ENCODE measurements at regions not wholly inside any gene's neighbourhood (a gene's known extent, or its start where the extent isn't known, plus 50 kb on each side); places are given as distances from the start of the nearest gene placed in this dataset.

DNA sequence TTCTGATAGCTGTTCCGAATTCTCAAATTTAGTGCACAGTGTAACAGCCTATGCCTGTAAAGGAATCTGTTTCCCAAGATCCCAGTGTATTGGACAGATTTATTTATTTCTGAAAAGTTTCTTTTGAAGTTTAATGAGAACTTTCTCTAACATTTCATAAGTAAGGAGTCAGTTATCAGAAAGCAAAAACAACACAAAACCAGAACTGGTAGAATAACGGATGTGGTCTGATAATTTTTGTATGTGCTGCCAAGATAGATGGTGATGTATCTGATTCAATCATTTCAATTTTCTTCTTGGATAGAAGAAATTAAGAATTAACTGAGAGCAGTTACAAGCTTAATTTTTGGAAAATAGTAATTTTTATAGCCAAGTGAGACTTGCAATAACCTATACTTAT, 374.3 kb downstream of the SOCS6 start:
- H3K27me3 ChIP-seq = no peaks in the 10 kb centered on the region

DNA sequence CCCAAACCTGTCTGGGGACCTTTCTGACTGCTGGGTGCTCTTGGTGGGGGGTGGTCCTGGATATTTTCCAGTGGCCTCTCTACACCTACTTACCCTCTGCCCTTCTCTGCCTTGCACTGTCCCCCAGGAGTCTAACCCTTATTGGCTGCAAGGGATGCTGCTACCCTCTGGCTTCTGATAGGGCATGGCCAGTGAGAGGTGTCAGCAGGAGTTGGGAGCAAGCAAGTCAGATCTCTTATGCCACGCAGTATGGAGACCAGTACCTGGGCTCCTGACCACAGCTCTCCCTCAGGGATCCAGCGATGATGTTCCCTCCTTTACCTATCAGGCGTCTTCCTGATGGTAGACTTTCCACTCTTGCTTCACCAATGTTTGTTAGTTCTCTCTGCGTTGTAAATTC, 373.7 kb downstream of the SOCS6 start:
- TF ChIP-seq POLR2A (IDR thresholded peaks at IDR 0.05) (no peak), POLR2AphosphoS5 (IDR thresholded peaks at IDR 0.05) (no peak)
- WGBS = 85% methylated on average over 4 of the region's 4 CpGs

More for the DNA sequence above, 374.3 kb downstream of the SOCS6 start:
- TF ChIP-seq EP300 (IDR thresholded peaks at IDR 0.05) = no peak
- TF ChIP-seq, protein P1, sequence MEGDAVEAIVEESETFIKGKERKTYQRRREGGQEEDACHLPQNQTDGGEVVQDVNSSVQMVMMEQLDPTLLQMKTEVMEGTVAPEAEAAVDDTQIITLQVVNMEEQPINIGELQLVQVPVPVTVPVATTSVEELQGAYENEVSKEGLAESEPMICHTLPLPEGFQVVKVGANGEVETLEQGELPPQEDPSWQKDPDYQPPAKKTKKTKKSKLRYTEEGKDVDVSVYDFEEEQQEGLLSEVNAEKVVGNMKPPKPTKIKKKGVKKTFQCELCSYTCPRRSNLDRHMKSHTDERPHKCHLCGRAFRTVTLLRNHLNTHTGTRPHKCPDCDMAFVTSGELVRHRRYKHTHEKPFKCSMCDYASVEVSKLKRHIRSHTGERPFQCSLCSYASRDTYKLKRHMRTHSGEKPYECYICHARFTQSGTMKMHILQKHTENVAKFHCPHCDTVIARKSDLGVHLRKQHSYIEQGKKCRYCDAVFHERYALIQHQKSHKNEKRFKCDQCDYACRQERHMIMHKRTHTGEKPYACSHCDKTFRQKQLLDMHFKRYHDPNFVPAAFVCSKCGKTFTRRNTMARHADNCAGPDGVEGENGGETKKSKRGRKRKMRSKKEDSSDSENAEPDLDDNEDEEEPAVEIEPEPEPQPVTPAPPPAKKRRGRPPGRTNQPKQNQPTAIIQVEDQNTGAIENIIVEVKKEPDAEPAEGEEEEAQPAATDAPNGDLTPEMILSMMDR (IDR thresholded peaks at IDR 0.05) = no peak
- Histone ChIP-seq H3K9me3 (peaks cover 6% of the 10 kb centered on the region), H3K4me1 (no peaks in the 10 kb centered on the region), H3K36me3 (no peaks in the 10 kb centered on the region), H3K27ac (no peak overlapping the region), H3K4me3 (no peak overlapping the region)
- no peak for DNase-seq (ENCODE audit: low spot score in 2 of 2)
- WGBS = 57% methylated on average over 2 of the region's 2 CpGs

DNA sequence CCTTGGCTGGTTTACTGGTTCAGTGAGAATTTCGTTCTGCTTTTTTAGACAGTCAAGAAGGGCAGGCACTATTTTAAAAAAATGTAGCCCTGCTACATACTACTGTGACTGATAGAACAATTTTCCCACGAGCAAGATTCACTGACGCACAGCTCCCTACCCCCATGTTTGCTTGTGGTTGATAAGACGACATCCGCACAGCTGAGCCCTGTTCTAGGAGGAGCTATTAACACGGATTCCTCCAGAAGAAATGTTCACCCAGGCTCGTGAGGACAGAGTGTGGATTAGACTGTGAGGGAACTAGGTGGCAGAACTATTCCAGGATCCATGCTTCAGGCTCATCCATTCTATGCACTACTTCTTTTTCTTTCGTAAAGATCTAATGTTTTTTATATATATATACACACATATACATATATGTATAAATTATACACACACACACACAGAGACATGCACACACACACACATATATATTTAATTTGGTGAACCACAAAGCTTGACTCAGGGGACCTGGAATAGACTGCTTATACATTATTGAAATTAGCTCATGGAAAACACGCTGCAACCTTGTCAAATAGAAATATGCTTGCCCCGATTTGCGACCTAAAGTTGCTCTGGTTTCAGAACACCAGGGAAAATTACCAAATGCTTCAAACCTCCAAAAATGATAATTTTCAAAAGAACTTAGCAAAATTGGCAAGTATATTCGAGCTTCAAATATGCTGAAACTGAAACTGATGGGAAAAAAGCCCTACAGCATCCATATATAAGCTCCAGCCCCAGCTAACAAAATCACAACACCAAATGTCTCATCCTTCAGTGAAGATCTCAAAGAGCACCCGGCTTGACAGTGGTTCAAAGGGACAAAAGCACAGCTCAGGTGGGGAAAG, 370.4 kb downstream of the SOCS6 start:
- no peak for DNase-seq (ENCODE audit: low spot score in 2 of 2)
- H3K27ac ChIP-seq = no peak overlapping the region
- 41% methylated on average over 13 of the region's 13 CpGs for WGBS
- H3K36me3 ChIP-seq = no peaks in the 10 kb centered on the region
- no peaks in the 10 kb centered on the region for H3K4me1 ChIP-seq
- no peaks in the 10 kb centered on the region for H3K9me3 ChIP-seq
- TF ChIP-seq POLR2AphosphoS5 (IDR thresholded peaks at IDR 0.05) (no peak), EP300 (IDR thresholded peaks at IDR 0.05) (no peak), POLR2A (IDR thresholded peaks at IDR 0.05) (no peak)
- TF ChIP-seq, protein P1 (IDR thresholded peaks at IDR 0.05) = no peak
- H3K27me3 ChIP-seq = no peaks in the 10 kb centered on the region
- no peak overlapping the region for H3K4me3 ChIP-seq

More for the DNA sequence above, 373.7 kb downstream of the SOCS6 start:
- H3K4me1 ChIP-seq = no peaks in the 10 kb centered on the region
- H3K36me3 ChIP-seq = no peaks in the 10 kb centered on the region
- no peak overlapping the region for H3K4me3 ChIP-seq
- DNase-seq (ENCODE audit: low spot score in 2 of 2) = no peak
- H3K27ac ChIP-seq = no peak overlapping the region
- H3K27me3 ChIP-seq = no peaks in the 10 kb centered on the region
- peaks cover 6% of the 10 kb centered on the region for H3K9me3 ChIP-seq

DNA sequence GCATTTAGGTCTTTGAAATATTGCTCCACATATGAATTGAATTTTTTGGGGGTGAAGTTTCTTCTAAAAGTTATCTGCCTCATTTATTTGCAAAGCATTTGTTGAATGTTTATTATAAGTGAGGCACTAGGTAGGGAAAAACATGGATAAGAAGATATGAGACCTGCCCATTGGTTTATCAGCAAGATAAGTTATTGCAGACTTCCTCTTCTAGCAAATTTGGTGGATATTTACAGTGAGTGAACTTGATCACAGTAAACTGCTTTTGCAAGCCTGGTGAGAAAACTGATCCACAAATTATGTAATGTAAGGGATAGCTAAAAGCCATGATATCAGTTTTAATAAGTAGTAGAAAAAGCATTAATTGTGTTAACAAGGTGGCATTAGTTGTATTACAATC, 364.8 kb downstream of the SOCS6 start:
- no peaks in the 10 kb centered on the region for H3K27me3 ChIP-seq
- no peak overlapping the region for H3K27ac ChIP-seq
- no peak for DNase-seq (ENCODE audit: low spot score in 2 of 2)
- no peak for TF ChIP-seq EP300 (IDR thresholded peaks at IDR 0.05)
- TF ChIP-seq, protein P1 (IDR thresholded peaks at IDR 0.05) = no peak
- TF ChIP-seq POLR2A (IDR thresholded peaks at IDR 0.05) = no peak
- no peak for TF ChIP-seq POLR2AphosphoS5 (IDR thresholded peaks at IDR 0.05)
- H3K4me1 ChIP-seq = no peaks in the 10 kb centered on the region
- no peak overlapping the region for H3K4me3 ChIP-seq
- no peaks in the 10 kb centered on the region for H3K36me3 ChIP-seq
- no peaks in the 10 kb centered on the region for H3K9me3 ChIP-seq

DNA sequence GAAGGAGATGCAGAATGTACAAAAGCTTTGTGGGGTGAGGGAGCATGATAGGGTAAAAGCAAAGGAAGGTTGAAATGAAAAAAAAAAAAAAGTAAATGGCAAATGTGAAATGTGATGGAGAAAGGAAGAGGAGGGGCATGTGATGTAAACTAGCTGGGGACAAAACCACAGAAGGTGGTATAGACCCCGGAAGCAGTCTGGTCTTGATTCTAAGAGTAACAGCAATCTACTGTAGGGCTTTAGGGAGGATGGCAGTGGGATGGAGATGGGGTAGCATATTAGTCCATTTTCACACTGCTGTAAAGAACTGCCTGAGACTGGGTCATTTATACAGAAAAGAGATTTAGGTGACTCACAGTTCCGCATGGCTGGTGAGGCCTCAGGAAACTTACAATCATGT, 362.0 kb downstream of the SOCS6 start:
- Histone ChIP-seq H3K27me3 (no peaks in the 10 kb centered on the region), H3K36me3 (no peaks in the 10 kb centered on the region), H3K9me3 (no peaks in the 10 kb centered on the region), H3K4me3 (no peak overlapping the region), H3K27ac (no peak overlapping the region), H3K4me1 (no peaks in the 10 kb centered on the region)
- no peak for DNase-seq (ENCODE audit: low spot score in 2 of 2)
- TF ChIP-seq EP300 (IDR thresholded peaks at IDR 0.05) (no peak), POLR2A (IDR thresholded peaks at IDR 0.05) (no peak), POLR2AphosphoS5 (IDR thresholded peaks at IDR 0.05) (no peak)
- TF ChIP-seq, protein P1 (IDR thresholded peaks at IDR 0.05) = no peak
- 87% methylated on average over 2 of the region's 2 CpGs for WGBS

Data from suprapubic skin (tissue), 4 donors.